Heart left ventricle (tissue), 16 donors: ENCODE measurements at regions not wholly inside any gene's neighbourhood (a gene's known extent, or its start where the extent isn't known, plus 50 kb on each side); places are given as distances from the start of the nearest gene placed in this dataset.

Experiments used
- ATAC-seq, 4 donors: fragments of 200-7000 bp; cut with Tn5 transposase; one replicate each; pipeline ENCODE4 v1.9.1; 2020 to 2022; ENCODE audit warnings: moderate library complexity in 4 of 4, mild to moderate bottlenecking in 3 of 4, moderate number of reproducible peaks in 1 of 4
- DNase-seq, 5 donors: peaks; one replicate each; pipeline ENCODE4 v3.0.0-alpha.2; 2020
- H3K27ac ChIP-seq, 12 donors: fragments of 200-600 bp; sonication (generic) in 4 of 12; one replicate each; pipeline versions ENCODE4 v1.5.0 to v1.8.0; 2016 to 2022; ENCODE audit warnings: mild to moderate bottlenecking in 2 of 12
- H3K27me3 ChIP-seq, 9 donors: fragments of 200-600 bp; sonication (generic) in 2 of 9; one replicate each; pipeline versions ENCODE4 v1.5.1 to v1.8.0; 2016 to 2022; ENCODE audit warnings: mild to moderate bottlenecking in 3 of 9
- H3K36me3 ChIP-seq, 9 donors: fragments of 200-600 bp; sonication (generic) in 2 of 9; one replicate each; pipeline versions ENCODE4 v1.5.0 to v1.8.0; 2018 to 2022; ENCODE audit warnings: mild to moderate bottlenecking in 2 of 9
- H3K4me1 ChIP-seq, 12 donors: fragments of 200-600 bp; sonication (generic) in 4 of 12; one replicate each; pipeline versions ENCODE4 v1.5.0 to v1.8.0; 2016 to 2022; ENCODE audit warnings: mild to moderate bottlenecking in 3 of 12
- H3K4me3 ChIP-seq, 12 donors: fragments of 200-600 bp; sonication (generic) in 4 of 12; one replicate each; pipeline versions ENCODE4 v1.5.0 to v1.8.0; 2017 to 2022; ENCODE audit warnings: mild to moderate bottlenecking in 9 of 12, moderate library complexity in 4 of 12
- H3K9me3 ChIP-seq, 12 donors: fragments of 200-600 bp; sonication (generic) in 4 of 12; one replicate each; pipeline versions ENCODE4 v1.5.0 to v1.8.0; 2016 to 2022; ENCODE audit warnings: mild to moderate bottlenecking in 1 of 12
- CTCF ChIP-seq, 12 donors: fragments of 200-600 bp; sonication (generic) in 4 of 12; IDR thresholded peaks; one replicate each; pipeline versions ENCODE4 v1.5.0 to v1.8.0; 2018 to 2022; ENCODE audit warnings: antibody characterized with exemption in 12 of 12, mild to moderate bottlenecking in 5 of 12
- POLR2A ChIP-seq, 2 donors: fragments of 450-650 bp; IDR thresholded peaks; one replicate each; pipeline ENCODE4 v1.6.1; 2017; ENCODE audit warnings: antibody characterized with exemption in 2 of 2, mild to moderate bottlenecking in 2 of 2, moderate library complexity in 2 of 2
- WGBS, 4 donors: extraction: QIAGEN DNeasy Blood & Tissue Kit in 2 of 4; methylation state at CpG; one replicate each; pipeline versions ENCODE4 v1.1.5 to v1.1.7; 2013 to 2018; 5-methylcytosine and 5-hydroxymethylcytosine counted together
- intact Hi-C, 10 donors: fragments of 100-400 bp; cut with DNase I; formaldehyde crosslinking; loops; one replicate each; pipeline versions ENCODE4 v1.11.1 to v1.14.2; 2022
- donor health status: ischemic (EF 13 %, LVEDD 7.1; RV severe dilation, severe dysfunction).
- donor health status: healthy with polysubstance abuse.
- donor health status: DM: no; HTN: yes; CAD: no.
- donor health status: DM: no; HTN: no; CAD: no.
- donor health status: ischemic (EF 25% LVEDD 6.9; RV normal size, moderate dysfunction).
- donor health status: ischemic (EF 25% LVEDD 5.7; RV mildly dilated, moderate dysfunction).
- donor health status: healthy.
- donor health status: DM: yes; HTN: yes; CAD: no.
- donor health status: ischemic (EF 35%, LVEDD 5.7; RV mildly dilated, moderate dysfunction).
- donor health status: nonischemic (EF 11% LVEDD 7.7; RV severe dilation, severe dysfunction).
- donor health status: DM: yes; HTN: yes; CAD: no.
- donor health status: PGD.
- donor health status: ischemic (EF 29% LVEDD 5.4; RV normal size, mild dysfunction).
- donor health status: nonischemic (EF 23%, LVEDD 6.1; RV moderate dilation, normal function).

DNA sequence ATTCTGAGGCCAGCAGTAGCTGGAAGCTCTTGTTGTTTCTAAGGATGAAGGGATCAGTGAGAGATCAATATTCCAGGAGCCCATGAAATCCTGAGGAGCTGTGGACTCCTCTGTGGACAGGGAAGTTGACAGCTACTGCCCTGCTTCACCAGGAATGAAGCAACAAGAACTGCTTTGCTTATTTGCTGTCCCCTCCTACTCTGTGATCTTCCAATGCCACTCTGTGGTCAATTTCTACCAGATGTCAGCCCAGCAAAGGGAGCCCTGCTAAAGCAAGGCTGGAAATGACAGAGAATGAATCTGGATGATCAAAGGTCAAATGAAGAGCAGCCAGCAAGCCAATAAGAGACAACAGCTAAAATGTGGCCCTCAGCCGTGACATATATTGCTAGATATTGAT lies 227.5 kb upstream of the CHRM2 start:
- no peaks in the 10 kb centered on the region for H3K4me1 ChIP-seq
- DNase-seq, result no peak
- no peak for ATAC-seq
- H3K36me3 ChIP-seq, result no peaks in the 10 kb centered on the region
- H3K27me3 ChIP-seq, result no peaks in the 10 kb centered on the region
- intact Hi-C loops, result no loop called here
- no peak for TF ChIP-seq POLR2A (IDR thresholded peaks at IDR 0.05)
- TF ChIP-seq CTCF (IDR thresholded peaks at IDR 0.05), result no peak
- WGBS, 4 donors, result 72 to 76% (median 73%) methylated on average over 1 of the region's 1 CpG
- H3K4me3 ChIP-seq, result no peak overlapping the region
- H3K9me3 ChIP-seq, result no peaks in the 10 kb centered on the region
- no peak overlapping the region for H3K27ac ChIP-seq

DNA sequence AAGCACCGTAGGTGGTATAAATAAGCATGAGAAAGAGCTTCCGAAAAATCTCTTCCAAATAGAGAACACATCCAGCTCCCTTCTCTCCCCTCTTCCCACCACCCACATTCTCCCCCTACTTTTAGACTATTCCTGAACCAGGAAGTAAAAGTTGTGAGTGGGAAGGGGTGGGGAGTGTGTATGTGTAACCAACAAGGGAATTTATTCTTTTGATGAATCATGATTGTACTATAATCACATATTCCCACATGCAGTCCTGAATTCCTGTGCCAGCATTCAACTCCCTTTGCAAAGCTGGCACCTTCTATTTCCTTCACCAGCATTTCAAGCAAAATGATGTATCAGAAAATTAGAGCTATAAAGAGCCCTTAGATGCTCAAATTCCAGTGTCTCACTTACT lies 230.6 kb upstream of the CHRM2 start:
- no peak for TF ChIP-seq POLR2A (IDR thresholded peaks at IDR 0.05)
- no peak for TF ChIP-seq CTCF (IDR thresholded peaks at IDR 0.05)
- Histone ChIP-seq H3K4me3 (no peak overlapping the region), H3K4me1 (no peaks in the 10 kb centered on the region), H3K27me3 (no peaks in the 10 kb centered on the region), H3K27ac (no peak overlapping the region), H3K36me3 (no peaks in the 10 kb centered on the region), H3K9me3 (no peaks in the 10 kb centered on the region)
- DNase-seq, result no peak
- 74 to 85% (median 78%) methylated on average over 2 of the region's 2 CpGs for WGBS, 4 donors
- intact Hi-C loops, result no loop called here
- no peak for ATAC-seq

GRCh38 chr7:136635751-136636150 lies 232.7 kb upstream of the CHRM2 start:
- no peak overlapping the region for H3K4me3 ChIP-seq
- no peak overlapping the region for H3K27ac ChIP-seq
- no peak for TF ChIP-seq POLR2A (IDR thresholded peaks at IDR 0.05)
- TF ChIP-seq CTCF (IDR thresholded peaks at IDR 0.05), result no peak
- DNase-seq (no peak), ATAC-seq (no peak)
- H3K9me3 ChIP-seq, result no peaks in the 10 kb centered on the region
- no peaks in the 10 kb centered on the region for H3K36me3 ChIP-seq
- H3K4me1 ChIP-seq, result no peaks in the 10 kb centered on the region
- 69 to 77% (median 72%) methylated on average over 3 of the region's 3 CpGs for WGBS, 4 donors
- no peaks in the 10 kb centered on the region for H3K27me3 ChIP-seq
- intact Hi-C loops, result no loop called here

DNA sequence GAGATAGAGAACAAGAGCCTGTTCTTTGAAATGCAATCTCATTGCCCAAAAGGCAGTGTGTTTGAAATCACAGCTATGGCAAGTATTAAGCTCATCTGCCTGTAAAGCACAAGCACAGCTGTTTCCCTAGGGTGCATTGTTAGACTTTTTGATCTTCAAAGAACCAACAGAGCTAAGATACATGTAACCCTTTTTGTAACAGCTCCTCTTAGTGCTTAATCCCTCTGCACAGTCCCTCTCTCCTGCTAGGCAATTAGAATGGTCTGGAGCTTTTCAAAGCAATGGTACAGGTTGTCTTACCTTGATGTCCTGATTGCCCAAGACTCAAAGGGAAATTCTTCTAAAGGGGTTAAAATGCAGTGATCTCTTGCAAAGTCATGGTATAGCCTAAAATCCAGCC lies 249.6 kb upstream of the CHRM2 start:
- DNase-seq, result no peak
- no peak overlapping the region for H3K4me3 ChIP-seq
- no peaks in the 10 kb centered on the region for H3K27me3 ChIP-seq
- H3K9me3 ChIP-seq, result peaks cover 0 to 2% (median 0%) of the 10 kb centered on the region in 12 donors
- no peak overlapping the region for H3K27ac ChIP-seq
- intact Hi-C loops, result no loop called here
- no peaks in the 10 kb centered on the region for H3K36me3 ChIP-seq
- TF ChIP-seq POLR2A (IDR thresholded peaks at IDR 0.05) (no peak), CTCF (IDR thresholded peaks at IDR 0.05) (no peak)
- H3K4me1 ChIP-seq, result no peaks in the 10 kb centered on the region
- ATAC-seq, result no peak
